ENCODE measurements at regions not wholly inside any gene's neighbourhood (a gene's known extent, or its start where the extent isn't known, plus 50 kb on each side); places are given as distances from the start of the nearest gene placed in this dataset.

DNA sequence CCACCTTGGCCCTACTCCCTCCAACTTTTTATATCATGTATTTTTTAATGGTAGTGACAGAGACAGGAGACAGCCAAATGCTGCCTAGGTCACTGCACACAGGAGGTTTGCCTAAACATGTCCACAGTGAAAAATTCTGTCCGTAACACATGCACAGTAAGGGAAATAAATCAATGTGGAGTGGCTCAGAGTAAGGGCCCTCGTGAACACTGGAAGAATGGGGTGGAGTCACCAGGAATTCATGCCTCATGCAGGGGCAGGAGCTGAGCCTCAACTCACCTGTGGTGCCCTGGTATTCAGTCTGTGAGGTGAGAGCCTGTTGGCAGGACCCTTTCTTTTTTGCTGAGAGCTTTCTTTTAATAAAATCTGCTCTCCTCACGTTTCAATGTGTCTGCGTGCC, 289.1 kb downstream of the TGFB2 start:
- no peak overlapping the region for H3K4me3 ChIP-seq (ENCODE audit: control insufficient read depth, low read depth, low read length)
- TF ChIP-seq, protein P1, sequence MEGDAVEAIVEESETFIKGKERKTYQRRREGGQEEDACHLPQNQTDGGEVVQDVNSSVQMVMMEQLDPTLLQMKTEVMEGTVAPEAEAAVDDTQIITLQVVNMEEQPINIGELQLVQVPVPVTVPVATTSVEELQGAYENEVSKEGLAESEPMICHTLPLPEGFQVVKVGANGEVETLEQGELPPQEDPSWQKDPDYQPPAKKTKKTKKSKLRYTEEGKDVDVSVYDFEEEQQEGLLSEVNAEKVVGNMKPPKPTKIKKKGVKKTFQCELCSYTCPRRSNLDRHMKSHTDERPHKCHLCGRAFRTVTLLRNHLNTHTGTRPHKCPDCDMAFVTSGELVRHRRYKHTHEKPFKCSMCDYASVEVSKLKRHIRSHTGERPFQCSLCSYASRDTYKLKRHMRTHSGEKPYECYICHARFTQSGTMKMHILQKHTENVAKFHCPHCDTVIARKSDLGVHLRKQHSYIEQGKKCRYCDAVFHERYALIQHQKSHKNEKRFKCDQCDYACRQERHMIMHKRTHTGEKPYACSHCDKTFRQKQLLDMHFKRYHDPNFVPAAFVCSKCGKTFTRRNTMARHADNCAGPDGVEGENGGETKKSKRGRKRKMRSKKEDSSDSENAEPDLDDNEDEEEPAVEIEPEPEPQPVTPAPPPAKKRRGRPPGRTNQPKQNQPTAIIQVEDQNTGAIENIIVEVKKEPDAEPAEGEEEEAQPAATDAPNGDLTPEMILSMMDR (conservative IDR thresholded peaks at IDR 0.05; ENCODE audit: control insufficient read depth, insufficient read depth, low read depth, low read length): no peak
- DNase-seq (ENCODE audit: low read depth): no peak

DNA sequence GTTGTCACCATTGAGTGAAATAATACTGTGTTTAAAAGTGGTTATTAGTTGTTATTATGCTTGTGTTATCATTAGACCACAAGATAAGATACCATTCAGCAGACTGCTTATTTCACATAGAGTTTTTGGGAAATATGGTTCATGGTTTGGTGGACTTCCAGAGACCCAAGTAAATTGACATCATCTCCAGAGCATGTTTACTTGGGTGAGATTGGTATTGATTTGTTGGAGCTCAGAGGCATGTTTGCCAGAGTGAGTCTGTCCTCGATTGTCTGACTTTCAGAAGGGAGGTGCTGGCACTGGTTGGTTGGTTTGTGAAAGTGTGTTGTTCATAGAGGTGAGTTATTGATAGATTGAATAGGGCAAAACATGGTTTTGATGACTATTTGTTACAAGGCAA, 291.4 kb downstream of the TGFB2 start:
- H3K4me3 ChIP-seq (ENCODE audit: control insufficient read depth, low read depth, low read length): no peak overlapping the region
- no peak for DNase-seq (ENCODE audit: low read depth)
- TF ChIP-seq, protein P1 (conservative IDR thresholded peaks at IDR 0.05; ENCODE audit: control insufficient read depth, insufficient read depth, low read depth, low read length): no peak

DNA sequence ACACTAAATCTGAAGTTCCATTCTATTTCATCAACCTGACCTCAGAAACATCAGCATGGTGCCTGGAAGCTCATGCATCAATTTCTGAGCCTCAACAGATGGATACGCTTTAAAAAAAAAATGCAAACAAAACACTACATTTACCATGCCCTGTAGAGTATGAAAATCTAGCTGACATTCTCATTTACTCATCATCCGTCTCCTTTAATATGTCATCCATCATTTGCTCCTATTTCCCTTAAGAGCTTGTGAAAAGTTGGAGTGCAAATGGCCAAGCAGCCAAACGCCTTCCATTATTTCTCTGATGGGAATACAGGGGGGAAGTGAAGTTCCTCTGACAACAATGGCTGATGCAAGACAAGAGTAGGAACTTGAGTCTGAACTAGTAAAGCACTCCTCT, 295.0 kb downstream of the TGFB2 start:
- TF ChIP-seq, protein P1 (conservative IDR thresholded peaks at IDR 0.05; ENCODE audit: control insufficient read depth, insufficient read depth, low read depth, low read length): no peak
- H3K4me3 ChIP-seq (ENCODE audit: control insufficient read depth, low read depth, low read length): no peak overlapping the region
- DNase-seq (ENCODE audit: low read depth): no peak

DNA sequence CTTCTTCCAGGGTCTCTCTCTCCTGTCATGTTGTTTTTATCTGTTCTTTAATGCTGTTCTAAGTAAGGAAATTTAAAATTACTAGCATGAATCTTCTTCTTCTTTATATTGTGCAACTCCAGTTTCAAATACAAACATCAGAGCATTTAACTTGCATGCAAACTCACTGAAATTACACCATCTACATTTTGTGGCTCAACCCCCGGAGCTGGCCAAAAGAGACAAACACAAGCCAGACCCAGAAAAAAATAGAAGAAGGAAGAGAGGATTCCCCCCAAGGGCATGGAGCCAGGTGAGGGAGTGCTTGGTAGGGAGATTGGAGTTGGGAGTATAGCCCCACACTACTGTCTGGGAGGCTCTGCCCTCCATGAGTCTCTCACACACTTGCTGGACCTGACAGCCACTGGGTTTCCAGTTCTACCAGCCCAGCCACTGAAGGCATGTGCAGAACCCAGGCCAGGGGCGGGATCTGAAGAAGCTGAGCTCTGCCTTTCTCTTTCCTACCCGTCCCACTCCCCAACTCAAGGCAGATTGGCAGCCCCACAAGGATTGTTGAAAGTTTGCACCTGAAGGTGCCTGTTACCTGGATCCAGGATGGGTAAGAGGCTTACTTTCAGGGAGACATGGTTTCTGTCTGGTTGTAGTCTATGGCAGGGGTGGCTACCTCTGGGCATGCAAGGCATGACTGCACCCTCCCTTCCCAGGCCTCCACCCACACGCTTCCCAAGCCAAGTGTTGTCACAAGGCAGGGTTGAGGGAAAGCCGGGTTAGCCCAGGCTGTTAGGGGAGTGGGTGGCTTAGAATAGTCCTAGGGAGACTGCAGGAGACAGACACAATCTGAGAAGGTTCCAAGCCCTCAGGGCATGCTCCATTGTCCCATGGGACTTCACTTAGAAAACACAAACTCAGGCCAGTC, 297.2 kb downstream of the TGFB2 start:
- TF ChIP-seq, protein P1 (conservative IDR thresholded peaks at IDR 0.05; ENCODE audit: control insufficient read depth, insufficient read depth, low read depth, low read length): no peak
- no peak overlapping the region for H3K4me3 ChIP-seq (ENCODE audit: control insufficient read depth, low read depth, low read length)
- DNase-seq (ENCODE audit: low read depth): peak; percentile 19

DNA sequence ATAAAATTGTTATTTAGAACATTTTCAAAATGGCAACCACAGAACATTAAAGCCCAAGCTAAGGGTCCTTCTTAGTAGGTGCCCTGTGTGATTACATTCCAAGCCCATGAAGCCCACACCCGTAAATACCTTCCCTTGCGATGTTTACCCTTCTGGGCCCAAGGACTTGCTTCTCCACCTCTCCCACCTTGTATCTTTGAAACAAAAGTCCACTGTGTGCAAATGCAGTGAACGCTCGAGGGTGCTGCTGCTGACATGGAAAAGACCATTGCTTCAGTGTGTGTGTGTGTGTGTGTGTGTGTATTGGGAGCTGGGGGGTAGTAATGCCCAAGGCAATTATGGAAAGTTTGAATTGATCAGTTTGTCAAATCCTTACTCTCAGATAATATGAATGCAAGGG, 298.1 kb downstream of the TGFB2 start:
- no peak overlapping the region for H3K4me3 ChIP-seq (ENCODE audit: control insufficient read depth, low read depth, low read length)
- TF ChIP-seq, protein P1 (conservative IDR thresholded peaks at IDR 0.05; ENCODE audit: control insufficient read depth, insufficient read depth, low read depth, low read length): no peak
- DNase-seq (ENCODE audit: low read depth): no peak

DNA sequence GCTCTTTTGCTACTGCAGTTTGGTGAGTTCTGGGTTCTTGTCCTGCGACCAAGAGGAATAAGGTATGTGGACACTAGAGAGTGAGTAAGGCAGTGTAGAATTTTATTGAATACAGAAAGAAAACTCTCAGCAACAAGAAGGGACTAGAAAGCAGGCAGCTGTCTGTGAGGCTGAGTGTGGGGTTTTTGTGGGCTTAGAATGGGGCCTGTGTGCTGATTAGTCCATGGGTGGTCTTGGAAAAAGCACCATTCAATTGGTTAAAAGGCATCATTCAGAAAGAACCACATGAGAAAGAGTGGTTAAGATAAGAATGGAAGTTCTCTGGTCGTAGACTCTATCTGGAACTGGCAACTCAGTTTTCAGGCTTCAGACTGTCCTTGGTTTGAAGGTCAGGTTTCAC, 298.8 kb downstream of the TGFB2 start:
- TF ChIP-seq, protein P1 (conservative IDR thresholded peaks at IDR 0.05; ENCODE audit: control insufficient read depth, insufficient read depth, low read depth, low read length): no peak
- no peak for DNase-seq (ENCODE audit: low read depth)
- H3K4me3 ChIP-seq (ENCODE audit: control insufficient read depth, low read depth, low read length): no peak overlapping the region

Measured in fibroblast of mammary gland (primary cell).